ENCODE measurements at regions not wholly inside any gene's neighbourhood (a gene's known extent, or its start where the extent isn't known, plus 50 kb on each side); places are given as distances from the start of the nearest gene placed in this dataset.
A peak's percentile ranks its signal among the peaks of the same experiment; 100 is the strongest.
"Not testable (repeated sequence)": the region's sequence is repeated elsewhere in the genome, so short reads cannot be mapped to it uniquely, and the experiment has no call there.

GRCh38 chr10:11403646-11404045 is 207.8 kb downstream of the USP6NL start:
- DNase-seq (ENCODE audit: low read depth in 2 of 2) = not testable (repeated sequence)

- DNase-seq (ENCODE audit: low read depth in 2 of 2) = peak; percentile 18 to 24
These were observed 208.3 kb downstream of the USP6NL start for GRCh38 chr10:11403116-11403515.

- no peak for DNase-seq (ENCODE audit: low read depth in 2 of 2)
These were observed 209.1 kb downstream of the USP6NL start for GRCh38 chr10:11402392-11402791.

- no peak for DNase-seq (ENCODE audit: low read depth in 2 of 2)
These were observed 209.9 kb downstream of the USP6NL start for GRCh38 chr10:11401264-11402235.

GRCh38 chr10:11397980-11398580 is 213.4 kb downstream of the USP6NL start:
- no peak for DNase-seq (ENCODE audit: low read depth in 2 of 2)

GRCh38 chr10:11397077-11397965 is 214.1 kb downstream of the USP6NL start:
- DNase-seq (ENCODE audit: low read depth in 2 of 2) = no peak

- no peak for DNase-seq (ENCODE audit: low read depth in 2 of 2)
These were observed 215.0 kb downstream of the USP6NL start for GRCh38 chr10:11396311-11396955.

GRCh38 chr10:11395581-11396310 is 215.7 kb downstream of the USP6NL start:
- DNase-seq (ENCODE audit: low read depth in 2 of 2) = no peak

GRCh38 chr10:11395161-11395560 is 216.3 kb downstream of the USP6NL start:
- DNase-seq (ENCODE audit: low read depth in 2 of 2) = no peak

GRCh38 chr10:11393858-11394257 is 217.6 kb downstream of the USP6NL start:
- DNase-seq (ENCODE audit: low read depth in 2 of 2) = no peak

- no peak for DNase-seq (ENCODE audit: low read depth in 2 of 2)
These were observed 218.7 kb downstream of the USP6NL start for GRCh38 chr10:11392776-11393175.

- no peak for DNase-seq (ENCODE audit: low read depth in 2 of 2)
These were observed 222.5 kb downstream of the USP6NL start for GRCh38 chr10:11388996-11389395.

- no peak for DNase-seq (ENCODE audit: low read depth in 2 of 2)
These were observed 223.8 kb downstream of the USP6NL start for GRCh38 chr10:11387551-11388222.

- DNase-seq (ENCODE audit: low read depth in 2 of 2) = no peak
These were observed 224.4 kb downstream of the USP6NL start for GRCh38 chr10:11387044-11387443.
